PFSK-1 (cell line): ENCODE measurements at regions not wholly inside any gene's neighbourhood (a gene's known extent, or its start where the extent isn't known, plus 50 kb on each side); places are given as distances from the start of the nearest gene placed in this dataset.

ENCODE experiments used
- FOXP2 ChIP-seq: optimal IDR thresholded peaks from 2 replicates; pipeline ENCODE3; 2011; ENCODE audit warnings: borderline replicate concordance, control low read depth, inconsistent platforms; ENCODE audit not compliant: insufficient read depth; ENCODE audit errors: extremely low read length, extremely low read depth
- POLR2AphosphoS5 ChIP-seq: IDR thresholded peaks from 2 replicates; pipeline ENCODE4 v1.6.1; 2012; ENCODE audit warnings: low read depth, mild to moderate bottlenecking, control low read depth, low read length, moderate library complexity
- REST ChIP-seq, 2 experiments: IDR thresholded peaks; 2 replicates each; pipeline versions ENCODE4 v1.6.1 to v1.8.0; 2011 to 2012; ENCODE audit warnings: low read depth in 2 of 2, low read length in 2 of 2, control low read depth in 1 of 2, inconsistent platforms in 1 of 2, mild to moderate bottlenecking in 1 of 2, moderate library complexity in 1 of 2; ENCODE audit not compliant: insufficient read depth in 1 of 2
- SIN3A ChIP-seq: IDR thresholded peaks from 2 replicates; pipeline ENCODE4 v1.6.1; 2012; ENCODE audit warnings: mild to moderate bottlenecking, low read length, moderate library complexity, borderline replicate concordance; ENCODE audit not compliant: insufficient read depth
- TAF1 ChIP-seq: IDR thresholded peaks from 2 replicates; pipeline ENCODE4 v1.6.1; 2012; ENCODE audit warnings: low read length, control low read depth, borderline replicate concordance; ENCODE audit not compliant: insufficient read depth

GRCh38 chr4:22870847-22871449 lies 178.2 kb downstream of the GBA3 start:
- TF ChIP-seq REST (IDR thresholded peaks at IDR 0.05; ENCODE audit: insufficient read depth in 1 of 2, low read depth in 2 of 2, low read length in 2 of 2) (no peak), SIN3A (no peak), POLR2AphosphoS5 (no peak), TAF1 (no peak), FOXP2 (no peak)

- no peak for TF ChIP-seq FOXP2
- no peak for TF ChIP-seq TAF1
- TF ChIP-seq REST (IDR thresholded peaks at IDR 0.05; ENCODE audit: insufficient read depth in 1 of 2, low read depth in 2 of 2, low read length in 2 of 2): no peak
- no peak for TF ChIP-seq SIN3A
- TF ChIP-seq POLR2AphosphoS5: no peak
Measured at GRCh38 chr4:22869235-22869634, 176.5 kb downstream of the GBA3 start.
